ENCODE measurements at regions not wholly inside any gene's neighbourhood (a gene's known extent, or its start where the extent isn't known, plus 50 kb on each side); places are given as distances from the start of the nearest gene placed in this dataset.

DNA sequence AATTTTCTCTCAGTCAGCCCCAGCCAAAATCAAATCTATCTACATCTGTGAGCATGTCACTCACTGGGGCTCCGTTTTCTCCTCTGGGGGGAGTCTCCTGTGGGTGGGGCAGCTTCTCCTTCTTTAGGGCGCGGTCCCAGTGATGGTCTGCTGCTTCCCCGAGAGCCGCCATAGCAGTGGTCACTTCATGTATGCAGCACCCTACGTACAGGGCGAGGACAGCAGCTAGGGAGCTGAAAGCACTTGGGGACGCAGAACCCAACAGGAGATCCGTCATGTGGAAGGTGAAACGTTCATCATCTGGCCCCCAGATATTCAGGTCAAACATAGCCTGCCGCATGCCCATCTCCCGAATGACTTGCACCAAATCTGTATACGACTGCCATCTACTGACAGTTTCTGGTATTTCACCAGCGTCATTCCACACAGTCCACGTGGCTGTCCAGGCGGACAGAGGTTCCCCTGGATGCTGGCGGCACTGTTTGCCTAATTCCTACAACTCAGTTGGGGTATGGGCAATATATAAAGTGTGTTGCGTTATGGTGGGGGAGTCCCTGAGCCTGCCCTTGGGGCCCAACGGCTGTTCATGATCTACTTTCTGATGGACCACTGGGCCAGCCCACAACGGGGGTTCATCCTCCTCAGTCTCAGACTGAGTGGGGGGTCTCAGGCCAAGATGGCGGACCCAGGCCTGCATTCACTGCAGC is 795.0 kb downstream of the EFNA5 start:
- Histone ChIP-seq H3K9me3 (ENCODE audit: low read depth) (no peaks in the 10 kb centered on the region), H3K36me3 (no peaks in the 10 kb centered on the region), H3K27ac (no peak overlapping the region), H3K4me3 (no peak overlapping the region), H3K4me1 (ENCODE audit: low read depth) (no peaks in the 10 kb centered on the region), H3K27me3 (no peaks in the 10 kb centered on the region)
- DNase-seq (ENCODE audit: low read depth in 1 of 2, low spot score in 1 of 2) = peak; percentile 3 to 8
- TF ChIP-seq, protein P1, sequence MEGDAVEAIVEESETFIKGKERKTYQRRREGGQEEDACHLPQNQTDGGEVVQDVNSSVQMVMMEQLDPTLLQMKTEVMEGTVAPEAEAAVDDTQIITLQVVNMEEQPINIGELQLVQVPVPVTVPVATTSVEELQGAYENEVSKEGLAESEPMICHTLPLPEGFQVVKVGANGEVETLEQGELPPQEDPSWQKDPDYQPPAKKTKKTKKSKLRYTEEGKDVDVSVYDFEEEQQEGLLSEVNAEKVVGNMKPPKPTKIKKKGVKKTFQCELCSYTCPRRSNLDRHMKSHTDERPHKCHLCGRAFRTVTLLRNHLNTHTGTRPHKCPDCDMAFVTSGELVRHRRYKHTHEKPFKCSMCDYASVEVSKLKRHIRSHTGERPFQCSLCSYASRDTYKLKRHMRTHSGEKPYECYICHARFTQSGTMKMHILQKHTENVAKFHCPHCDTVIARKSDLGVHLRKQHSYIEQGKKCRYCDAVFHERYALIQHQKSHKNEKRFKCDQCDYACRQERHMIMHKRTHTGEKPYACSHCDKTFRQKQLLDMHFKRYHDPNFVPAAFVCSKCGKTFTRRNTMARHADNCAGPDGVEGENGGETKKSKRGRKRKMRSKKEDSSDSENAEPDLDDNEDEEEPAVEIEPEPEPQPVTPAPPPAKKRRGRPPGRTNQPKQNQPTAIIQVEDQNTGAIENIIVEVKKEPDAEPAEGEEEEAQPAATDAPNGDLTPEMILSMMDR (IDR thresholded peaks at IDR 0.05; ENCODE audit: low read depth, low read length) = peak; percentile 25

DNA sequence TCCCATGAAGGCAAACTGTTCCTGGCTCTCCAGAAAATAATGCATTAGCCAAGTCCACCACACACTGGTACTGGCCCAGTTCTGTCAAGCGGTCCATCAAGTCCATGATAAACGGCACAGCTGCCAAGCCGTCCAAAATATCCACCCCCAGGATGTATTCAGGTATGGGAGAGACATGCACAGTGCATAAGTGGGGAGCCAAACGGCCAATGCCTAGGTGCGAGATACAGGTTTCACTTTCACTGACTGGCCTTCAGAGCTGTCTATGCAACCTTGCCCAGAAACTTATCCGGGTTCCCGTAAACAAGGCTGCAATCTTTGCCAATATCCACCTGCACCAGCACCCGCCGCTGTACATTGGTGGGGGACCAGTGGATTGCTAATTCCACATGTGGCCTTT is 795.8 kb downstream of the EFNA5 start:
- no peaks in the 10 kb centered on the region for H3K4me1 ChIP-seq (ENCODE audit: low read depth)
- TF ChIP-seq, protein P1 (IDR thresholded peaks at IDR 0.05; ENCODE audit: low read depth, low read length) = no peak
- no peaks in the 10 kb centered on the region for H3K9me3 ChIP-seq (ENCODE audit: low read depth)
- no peak for DNase-seq (ENCODE audit: low read depth in 1 of 2, low spot score in 1 of 2)
- H3K4me3 ChIP-seq = no peak overlapping the region
- H3K36me3 ChIP-seq = no peaks in the 10 kb centered on the region
- H3K27me3 ChIP-seq = no peaks in the 10 kb centered on the region
- H3K27ac ChIP-seq = no peak overlapping the region

DNA sequence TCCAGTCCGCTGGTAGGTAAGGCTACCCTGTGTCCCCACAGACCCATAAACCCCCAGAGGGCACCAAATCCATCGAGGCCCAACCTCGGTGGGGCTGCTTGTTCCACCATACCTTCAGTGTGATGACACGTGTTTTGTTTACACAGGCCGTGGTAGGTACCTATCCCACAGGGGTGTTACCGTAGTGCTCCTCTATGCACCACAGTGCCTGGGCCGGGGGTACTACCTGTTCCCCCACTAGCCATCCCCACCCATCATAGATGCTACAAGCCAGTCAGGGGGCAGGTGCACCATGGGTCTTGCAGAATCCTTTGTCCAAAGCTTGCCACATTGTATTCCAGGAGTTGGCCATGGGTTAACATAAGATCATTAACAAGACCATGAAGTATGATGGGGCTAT is 796.2 kb downstream of the EFNA5 start:
- Histone ChIP-seq H3K4me1 (ENCODE audit: low read depth) (no peaks in the 10 kb centered on the region), H3K4me3 (no peak overlapping the region), H3K36me3 (no peaks in the 10 kb centered on the region), H3K27me3 (no peaks in the 10 kb centered on the region), H3K9me3 (ENCODE audit: low read depth) (no peaks in the 10 kb centered on the region), H3K27ac (no peak overlapping the region)
- DNase-seq (ENCODE audit: low read depth in 1 of 2, low spot score in 1 of 2) = no peak
- TF ChIP-seq, protein P1 (IDR thresholded peaks at IDR 0.05; ENCODE audit: low read depth, low read length) = no peak

DNA sequence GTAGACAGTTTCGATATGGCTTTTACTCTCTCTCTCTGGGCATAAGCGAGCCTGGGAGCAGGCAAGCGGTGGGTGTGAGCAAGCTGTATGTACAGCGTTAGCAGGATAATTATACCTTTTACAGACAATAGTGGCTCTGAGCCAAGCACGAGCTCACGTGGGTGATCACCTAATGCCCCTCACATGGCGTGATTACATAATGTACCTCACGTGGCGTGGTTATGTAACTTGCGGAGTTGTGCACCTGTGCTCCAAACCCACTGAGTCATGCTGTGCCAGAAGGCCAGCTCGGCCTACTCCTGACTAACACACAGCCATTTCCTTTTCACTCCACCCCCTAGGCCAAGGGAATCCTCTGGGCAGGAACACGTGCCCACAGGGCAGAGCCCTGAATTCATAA is 797.2 kb downstream of the EFNA5 start:
- Histone ChIP-seq H3K27me3 (no peaks in the 10 kb centered on the region), H3K4me3 (no peak overlapping the region), H3K27ac (no peak overlapping the region), H3K4me1 (ENCODE audit: low read depth) (no peaks in the 10 kb centered on the region), H3K9me3 (ENCODE audit: low read depth) (no peaks in the 10 kb centered on the region), H3K36me3 (no peaks in the 10 kb centered on the region)
- TF ChIP-seq, protein P1 (IDR thresholded peaks at IDR 0.05; ENCODE audit: low read depth, low read length) = no peak
- DNase-seq (ENCODE audit: low read depth in 1 of 2, low spot score in 1 of 2) = no peak

DNA sequence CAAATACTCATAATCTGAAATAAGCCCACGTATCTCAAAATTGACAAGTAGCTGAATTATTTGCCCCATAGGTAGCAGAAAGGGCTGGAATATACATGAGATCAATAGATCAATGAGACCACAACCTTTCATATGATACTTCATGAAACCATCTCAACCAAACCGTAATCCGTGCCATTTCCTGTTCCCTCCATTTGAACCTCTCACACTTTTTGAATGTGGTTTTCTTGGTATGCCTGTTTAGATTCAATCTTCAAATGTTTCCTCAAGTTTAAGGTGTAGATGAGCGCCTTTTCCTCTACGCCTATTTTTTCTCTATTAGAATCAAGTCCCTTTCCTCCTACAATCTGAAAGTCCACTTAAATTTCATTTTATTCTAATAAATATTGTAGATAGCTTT is 805.5 kb downstream of the EFNA5 start:
- TF ChIP-seq, protein P1 (IDR thresholded peaks at IDR 0.05; ENCODE audit: low read depth, low read length) = no peak
- no peaks in the 10 kb centered on the region for H3K27me3 ChIP-seq
- H3K27ac ChIP-seq = no peak overlapping the region
- H3K36me3 ChIP-seq = no peaks in the 10 kb centered on the region
- no peak overlapping the region for H3K4me3 ChIP-seq
- H3K9me3 ChIP-seq (ENCODE audit: low read depth) = no peaks in the 10 kb centered on the region
- H3K4me1 ChIP-seq (ENCODE audit: low read depth) = peaks cover 8% of the 10 kb centered on the region
- DNase-seq (ENCODE audit: low read depth in 1 of 2, low spot score in 1 of 2) = no peak
